Astrocyte (in vitro differentiated cells and primary cell): ENCODE measurements at regions not wholly inside any gene's neighbourhood (a gene's known extent, or its start where the extent isn't known, plus 50 kb on each side); places are given as distances from the start of the nearest gene placed in this dataset.

ENCODE experiments used
- DNase-seq: peaks from one replicate; pipeline ENCODE4 v3.0.0-alpha.2; 2010; ENCODE audit warnings: low read depth
- FAIRE-seq: peaks from 2 replicates; lab custom pipeline; 2011; peaks lifted over from hg19 to GRCh38; lab: Jason Lieb, UNC
- H2AFZ ChIP-seq: 2 replicates; pipeline ENCODE4 v1.6.0; 2012; ENCODE audit warnings: low read depth, low read length, inconsistent platforms
- H3K27ac ChIP-seq: 2 replicates; pipeline ENCODE4 v1.5.1; 2011; ENCODE audit warnings: low read depth, low read length, inconsistent platforms
- H3K27me3 ChIP-seq: 2 replicates; pipeline ENCODE4 v1.6.0; 2011; ENCODE audit warnings: low read length, inconsistent platforms; ENCODE audit not compliant: insufficient read depth
- H3K36me3 ChIP-seq: 2 replicates; pipeline ENCODE4 v1.5.1; 2011; ENCODE audit warnings: low read length, inconsistent platforms; ENCODE audit not compliant: insufficient read depth
- H3K4me1 ChIP-seq: 2 replicates; pipeline ENCODE4 v1.5.1; 2011; ENCODE audit warnings: low read length, inconsistent platforms; ENCODE audit not compliant: insufficient read depth
- H3K4me2 ChIP-seq: 2 replicates; pipeline ENCODE4 v1.6.0; 2012; ENCODE audit warnings: low read length, inconsistent platforms
- H3K4me3 ChIP-seq: 2 replicates; pipeline ENCODE4 v1.5.1; 2011; ENCODE audit warnings: low read depth, mild to moderate bottlenecking, low read length, inconsistent platforms; ENCODE audit not compliant: insufficient read depth
- H3K79me2 ChIP-seq: 2 replicates; pipeline ENCODE4 v1.6.0; 2012; ENCODE audit warnings: mild to moderate bottlenecking, low read length, inconsistent platforms; ENCODE audit not compliant: insufficient read depth
- H3K9ac ChIP-seq: 2 replicates; pipeline ENCODE4 v1.6.0; 2012; ENCODE audit warnings: mild to moderate bottlenecking, low read length, inconsistent platforms
- H3K9me3 ChIP-seq: 2 replicates; pipeline ENCODE4 v1.5.1; 2012; ENCODE audit warnings: low read depth, mild to moderate bottlenecking, low read length, inconsistent platforms; ENCODE audit not compliant: insufficient read depth
- H4K20me1 ChIP-seq: 2 replicates; pipeline ENCODE4 v1.6.0; 2012; ENCODE audit warnings: low read length, inconsistent platforms; ENCODE audit not compliant: insufficient read depth
- H3K27ac Mint-ChIP-seq: one replicate; pipeline ENCODE4 v1.8.0; 2021; ENCODE audit warnings: mild to moderate bottlenecking, mixed read lengths; ENCODE audit not compliant: unreplicated experiment
- H3K27me3 Mint-ChIP-seq: one replicate; pipeline ENCODE4 v1.8.0; 2021; ENCODE audit warnings: low read depth, mixed read lengths; ENCODE audit not compliant: unreplicated experiment
- H3K36me3 Mint-ChIP-seq: one replicate; pipeline ENCODE4 v1.8.0; 2021; ENCODE audit warnings: low read depth, mixed read lengths; ENCODE audit not compliant: unreplicated experiment
- H3K4me1 Mint-ChIP-seq: one replicate; pipeline ENCODE4 v1.8.0; 2021; ENCODE audit warnings: low read depth, mixed read lengths; ENCODE audit not compliant: unreplicated experiment
- H3K4me3 Mint-ChIP-seq: one replicate; pipeline ENCODE4 v1.8.0; 2021; ENCODE audit warnings: mild to moderate bottlenecking, moderate library complexity, mixed read lengths; ENCODE audit not compliant: unreplicated experiment
- H3K9me3 Mint-ChIP-seq: one replicate; pipeline ENCODE4 v1.8.0; 2021; ENCODE audit warnings: mild to moderate bottlenecking, mixed read lengths; ENCODE audit not compliant: unreplicated experiment
- EZH2 ChIP-seq: IDR thresholded peaks from 2 replicates; pipeline ENCODE4 v1.6.1; 2012; ENCODE audit warnings: mild to moderate bottlenecking, low read length, inconsistent platforms; ENCODE audit not compliant: insufficient read depth
- TF ChIP-seq, protein P1 (sequence below): IDR thresholded peaks from 2 replicates; pipeline ENCODE4 v1.5.1; 2011; ENCODE audit warnings: low read depth, mild to moderate bottlenecking, inconsistent platforms, low read length, moderate library complexity; ENCODE audit not compliant: insufficient read depth

- no peak overlapping the region for H3K27ac ChIP-seq
- H3K4me1 ChIP-seq, result no peaks in the 10 kb centered on the region
- DNase-seq, result no peak
- H3K4me3 Mint-ChIP-seq, result no peak overlapping the region
- H2AFZ ChIP-seq, result no peak overlapping the region
- no peak overlapping the region for H3K9ac ChIP-seq
- no peak overlapping the region for H3K4me3 ChIP-seq
- H3K27me3 ChIP-seq, result peaks cover 2% of the 10 kb centered on the region
- H3K79me2 ChIP-seq, result no peaks in the 10 kb centered on the region
- TF ChIP-seq, protein P1, sequence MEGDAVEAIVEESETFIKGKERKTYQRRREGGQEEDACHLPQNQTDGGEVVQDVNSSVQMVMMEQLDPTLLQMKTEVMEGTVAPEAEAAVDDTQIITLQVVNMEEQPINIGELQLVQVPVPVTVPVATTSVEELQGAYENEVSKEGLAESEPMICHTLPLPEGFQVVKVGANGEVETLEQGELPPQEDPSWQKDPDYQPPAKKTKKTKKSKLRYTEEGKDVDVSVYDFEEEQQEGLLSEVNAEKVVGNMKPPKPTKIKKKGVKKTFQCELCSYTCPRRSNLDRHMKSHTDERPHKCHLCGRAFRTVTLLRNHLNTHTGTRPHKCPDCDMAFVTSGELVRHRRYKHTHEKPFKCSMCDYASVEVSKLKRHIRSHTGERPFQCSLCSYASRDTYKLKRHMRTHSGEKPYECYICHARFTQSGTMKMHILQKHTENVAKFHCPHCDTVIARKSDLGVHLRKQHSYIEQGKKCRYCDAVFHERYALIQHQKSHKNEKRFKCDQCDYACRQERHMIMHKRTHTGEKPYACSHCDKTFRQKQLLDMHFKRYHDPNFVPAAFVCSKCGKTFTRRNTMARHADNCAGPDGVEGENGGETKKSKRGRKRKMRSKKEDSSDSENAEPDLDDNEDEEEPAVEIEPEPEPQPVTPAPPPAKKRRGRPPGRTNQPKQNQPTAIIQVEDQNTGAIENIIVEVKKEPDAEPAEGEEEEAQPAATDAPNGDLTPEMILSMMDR, result no peak
- no peak for TF ChIP-seq EZH2
- no peak overlapping the region for H3K27ac Mint-ChIP-seq
- no peak for FAIRE-seq
- no peak overlapping the region for H3K4me2 ChIP-seq
- H3K9me3 Mint-ChIP-seq, result no peaks in the 10 kb centered on the region
- no peaks in the 10 kb centered on the region for H3K36me3 ChIP-seq
- no peaks in the 10 kb centered on the region for H3K9me3 ChIP-seq
- H3K36me3 Mint-ChIP-seq, result no peaks in the 10 kb centered on the region
- no peaks in the 10 kb centered on the region for H3K4me1 Mint-ChIP-seq
- no peaks in the 10 kb centered on the region for H4K20me1 ChIP-seq
- H3K27me3 Mint-ChIP-seq, result no peaks in the 10 kb centered on the region
Observed at GRCh38 chr3:132247211-132247610, 70.0 kb upstream of the ACP3 start.

- Histone ChIP-seq H3K9ac (no peak overlapping the region), H3K36me3 (no peaks in the 10 kb centered on the region), H3K9me3 (no peaks in the 10 kb centered on the region), H4K20me1 (no peaks in the 10 kb centered on the region), H3K27ac (no peak overlapping the region), H3K4me3 (no peak overlapping the region), H3K4me1 (no peaks in the 10 kb centered on the region), H3K79me2 (no peaks in the 10 kb centered on the region), H3K4me2 (no peak overlapping the region), H2AFZ (no peak overlapping the region), H3K27me3 (peaks cover 2% of the 10 kb centered on the region)
- Mint-ChIP-seq H3K9me3 (no peaks in the 10 kb centered on the region), H3K4me1 (no peaks in the 10 kb centered on the region), H3K36me3 (no peaks in the 10 kb centered on the region), H3K4me3 (no peak overlapping the region), H3K27me3 (no peaks in the 10 kb centered on the region), H3K27ac (no peak overlapping the region)
- TF ChIP-seq EZH2, result no peak
- TF ChIP-seq, protein P1, result no peak
- no peak for FAIRE-seq
- no peak for DNase-seq
Observed at GRCh38 chr3:132248490-132248889, 68.7 kb upstream of the ACP3 start.

DNA sequence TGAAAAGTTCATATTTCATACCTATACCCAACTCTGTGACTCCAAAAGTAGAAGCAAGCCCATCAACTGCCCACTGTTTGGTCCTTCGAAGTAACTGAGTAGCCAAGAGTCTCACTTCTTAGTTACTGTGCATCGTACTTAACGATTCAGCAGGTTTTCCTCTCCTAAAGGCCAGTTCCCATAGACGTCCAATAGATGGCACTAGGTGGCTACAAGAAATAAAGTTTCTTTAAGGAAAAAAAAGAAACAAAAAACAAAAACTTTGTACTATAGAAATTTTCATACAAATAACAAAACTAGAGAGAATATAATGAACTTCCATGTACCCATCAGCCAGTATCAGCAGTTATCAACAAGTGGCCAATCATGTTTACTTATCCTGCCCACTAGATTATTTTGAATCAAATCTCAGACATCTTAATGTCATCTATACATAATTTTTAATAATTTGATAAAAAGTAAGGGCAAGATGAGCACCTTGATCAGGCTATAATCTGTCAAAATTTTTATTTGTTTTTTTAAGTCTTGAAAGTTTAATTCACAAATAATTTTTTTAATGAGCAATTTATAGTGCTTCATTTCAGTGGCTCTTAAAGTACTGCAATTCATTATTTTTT is 63.8 kb upstream of the ACP3 start:
- Histone ChIP-seq H3K27ac (no peak overlapping the region), H2AFZ (no peak overlapping the region), H3K36me3 (no peaks in the 10 kb centered on the region), H3K9me3 (no peaks in the 10 kb centered on the region), H3K4me2 (no peak overlapping the region), H3K9ac (no peak overlapping the region), H3K4me1 (peaks cover 7% of the 10 kb centered on the region), H4K20me1 (no peaks in the 10 kb centered on the region), H3K79me2 (no peaks in the 10 kb centered on the region), H3K27me3 (no peaks in the 10 kb centered on the region), H3K4me3 (no peak overlapping the region)
- Mint-ChIP-seq H3K9me3 (no peaks in the 10 kb centered on the region), H3K4me1 (peaks cover 22% of the 10 kb centered on the region), H3K36me3 (no peaks in the 10 kb centered on the region), H3K27me3 (no peaks in the 10 kb centered on the region), H3K4me3 (no peak overlapping the region), H3K27ac (peak overlapping the region; percentile 62)
- FAIRE-seq (peak; percentile 69), DNase-seq (peak; percentile 42)
- no peak for TF ChIP-seq EZH2
- TF ChIP-seq, protein P1, result peak; percentile 74
